Activated T-helper 2 cell treated with anti-CD3 and anti-CD28 coated beads, Interferon-gamma antibody, Interleukin-2, Interleukin-4, amounts not matched to agents 10 μg/mL and 5 μg/mL and 100 μg/mL, durations not matched to agents 14 hours and 24 hours and 36 hours (primary cell): ENCODE measurements at regions not wholly inside any gene's neighbourhood (a gene's known extent, or its start where the extent isn't known, plus 50 kb on each side); places are given as distances from the start of the nearest gene placed in this dataset.
"Not testable (repeated sequence)": the region's sequence is repeated elsewhere in the genome, so short reads cannot be mapped to it uniquely, and the experiment has no call there.

Experiments
- DNase-seq: peaks from one replicate; pipeline ENCODE4 v3.0.0; 2021; ENCODE audit warnings: low spot score
- H3K27ac Mint-ChIP-seq: one replicate; pipeline ENCODE4 v1.8.0; 2021; ENCODE audit warnings: mixed read lengths
- H3K27me3 Mint-ChIP-seq: one replicate; pipeline ENCODE4 v1.8.0; 2021; ENCODE audit warnings: low read depth, mixed read lengths
- H3K36me3 Mint-ChIP-seq: one replicate; pipeline ENCODE4 v1.8.0; 2021; ENCODE audit warnings: low read depth, mixed read lengths
- H3K4me1 Mint-ChIP-seq: one replicate; pipeline ENCODE4 v1.8.0; 2021; ENCODE audit warnings: low read depth, mixed read lengths
- H3K4me3 Mint-ChIP-seq: one replicate; pipeline ENCODE4 v1.8.0; 2021; ENCODE audit warnings: low read depth, mild to moderate bottlenecking, moderate library complexity, mixed read lengths
- H3K9me3 Mint-ChIP-seq: one replicate; pipeline ENCODE4 v1.8.0; 2021; ENCODE audit warnings: mixed read lengths
- intact Hi-C: fragments of 100-400 bp; cut with micrococcal nuclease; formaldehyde crosslinking; loops from one replicate; pipeline ENCODE4 v1.15.1; 2023

DNA sequence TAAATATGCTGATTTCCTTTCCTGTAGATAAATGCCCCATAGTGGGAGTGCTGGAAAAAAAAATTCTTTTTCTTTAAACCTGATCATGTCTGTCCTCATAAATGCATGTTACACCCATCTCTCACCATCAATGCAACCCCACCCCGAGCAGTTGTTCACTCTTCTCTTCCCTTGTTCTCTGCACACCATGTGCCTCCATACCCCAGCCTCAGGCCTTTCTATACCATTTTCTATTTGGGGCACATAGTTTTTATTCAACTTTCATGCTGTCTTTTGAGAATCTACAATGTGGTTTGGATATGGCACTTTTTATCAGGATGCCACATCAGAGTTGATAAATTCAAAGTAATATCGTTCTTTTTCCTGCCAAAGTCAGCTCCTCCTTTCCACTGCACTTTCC, 202.6 kb downstream of the POTED start:
- H3K9me3 Mint-ChIP-seq, H3K4me3 Mint-ChIP-seq, H3K36me3 Mint-ChIP-seq, H3K4me1 Mint-ChIP-seq, H3K27me3 Mint-ChIP-seq, H3K27ac Mint-ChIP-seq, intact Hi-C loops, DNase-seq: not testable (repeated sequence)

DNA sequence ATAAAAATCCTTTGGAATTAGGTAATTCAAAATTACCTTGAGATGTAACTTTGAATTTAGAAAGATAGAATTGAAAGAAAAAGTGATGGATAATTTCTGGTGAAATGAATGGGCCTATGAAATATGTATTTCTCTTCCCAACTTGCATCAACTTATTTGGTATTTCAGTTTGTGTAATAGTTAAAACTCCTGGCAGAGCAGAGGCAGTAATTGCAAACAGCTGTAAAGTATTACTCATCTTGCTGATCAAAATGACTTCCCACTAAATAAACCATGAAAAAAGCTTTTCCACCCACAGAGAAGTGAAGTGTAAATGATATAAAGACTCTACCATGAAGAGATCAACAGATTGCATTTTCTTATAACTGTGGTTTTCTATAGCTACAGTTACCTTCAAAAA, 201.0 kb downstream of the POTED start:
- H3K27ac Mint-ChIP-seq, DNase-seq, H3K4me1 Mint-ChIP-seq, H3K4me3 Mint-ChIP-seq, H3K27me3 Mint-ChIP-seq, intact Hi-C loops, H3K36me3 Mint-ChIP-seq, H3K9me3 Mint-ChIP-seq: not testable (repeated sequence)

DNA sequence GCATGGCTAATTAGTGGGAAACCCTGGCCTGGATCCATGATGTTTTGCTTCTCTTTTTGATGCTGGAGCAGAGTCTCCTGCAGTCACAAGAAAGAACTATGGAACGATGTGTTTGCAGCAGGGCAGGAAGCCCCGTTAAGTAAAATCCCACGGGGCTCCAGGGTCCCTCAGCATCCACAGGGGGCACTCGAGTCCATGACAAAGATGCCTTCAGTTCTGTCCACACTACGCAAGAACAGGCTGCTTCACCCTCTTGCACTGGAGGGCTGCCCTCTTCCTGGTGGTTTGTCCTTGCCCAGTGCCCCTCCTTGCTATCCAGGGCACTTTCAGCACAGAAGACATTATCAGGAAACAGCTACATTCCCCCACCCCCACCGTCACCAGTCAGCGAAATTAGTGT, 196.9 kb downstream of the POTED start:
- H3K4me1 Mint-ChIP-seq, intact Hi-C loops, DNase-seq, H3K27me3 Mint-ChIP-seq, H3K9me3 Mint-ChIP-seq, H3K4me3 Mint-ChIP-seq, H3K27ac Mint-ChIP-seq, H3K36me3 Mint-ChIP-seq: not testable (repeated sequence)

DNA sequence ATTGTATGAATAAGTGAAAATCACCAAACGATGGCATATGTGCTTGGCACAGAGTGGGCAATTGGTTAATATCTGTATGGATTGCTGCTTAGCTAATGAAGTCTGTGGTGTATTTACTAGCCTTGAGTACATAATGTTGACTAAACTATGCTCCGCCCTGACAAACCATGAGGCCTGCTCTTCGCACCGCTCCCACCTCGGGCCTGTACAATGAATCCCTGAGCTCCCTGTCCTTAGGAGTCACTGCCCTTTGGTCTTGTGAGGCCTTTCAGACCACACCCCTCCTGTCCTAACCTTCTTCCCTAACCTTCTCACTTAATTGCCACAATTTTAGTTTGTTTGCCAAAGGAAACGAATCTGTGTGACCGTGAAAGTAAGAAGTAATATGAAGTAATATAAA, 193.2 kb downstream of the POTED start:
- H3K27me3 Mint-ChIP-seq, intact Hi-C loops, H3K9me3 Mint-ChIP-seq, H3K4me1 Mint-ChIP-seq, DNase-seq, H3K4me3 Mint-ChIP-seq, H3K27ac Mint-ChIP-seq, H3K36me3 Mint-ChIP-seq: not testable (repeated sequence)
